Vagina (tissue), 2 donors: ENCODE measurements at regions not wholly inside any gene's neighbourhood (a gene's known extent, or its start where the extent isn't known, plus 50 kb on each side); places are given as distances from the start of the nearest gene placed in this dataset.
A peak's percentile ranks its signal among the peaks of the same experiment; 100 is the strongest.
"Not testable (repeated sequence)": the region's sequence is repeated elsewhere in the genome, so short reads cannot be mapped to it uniquely, and the experiment has no call there.

ENCODE experiments used
- DNase-seq, 2 donors: peaks; one replicate each; pipeline ENCODE4 v3.0.0-alpha.2; 2017; ENCODE audit errors: extremely low spot score in 2 of 2
- H3K27ac ChIP-seq: fragments of 200-600 bp; sonication (generic); one replicate; pipeline ENCODE4 v1.5.1; 2019
- H3K27me3 ChIP-seq: fragments of 200-600 bp; sonication (generic); one replicate; pipeline ENCODE4 v1.5.1; 2019
- H3K36me3 ChIP-seq, 2 donors: fragments of 200-600 bp; sonication (generic); one replicate each; pipeline ENCODE4 v1.5.1; 2017 to 2019
- H3K4me1 ChIP-seq: fragments of 200-600 bp; sonication (generic); one replicate; pipeline ENCODE4 v1.5.1; 2019
- H3K4me3 ChIP-seq, 2 donors: fragments of 200-600 bp; sonication (generic); 1 replicate in 1 of 2; 2 replicates in 1 of 2; pipeline ENCODE4 v1.5.1; 2016 to 2019
- H3K9me3 ChIP-seq: fragments of 200-600 bp; sonication (generic); one replicate; pipeline ENCODE4 v1.5.1; 2019
- POLR2A ChIP-seq, 2 donors: fragments of 450-650 bp; IDR thresholded peaks; one replicate each; pipeline ENCODE4 v1.6.1; 2017; ENCODE audit warnings: antibody characterized with exemption in 2 of 2, mild to moderate bottlenecking in 2 of 2, moderate library complexity in 2 of 2
- POLR2AphosphoS5 ChIP-seq, 2 donors: sonication (generic); formaldehyde crosslinking; IDR thresholded peaks; one replicate each; pipeline ENCODE4 v1.9.0; 2017; ENCODE audit warnings: antibody characterized with exemption in 2 of 2, mild to moderate bottlenecking in 2 of 2, low read depth in 1 of 2; ENCODE audit not compliant: insufficient read depth in 1 of 2
- intact Hi-C: fragments of 100-400 bp; cut with DNase I; formaldehyde crosslinking; loops from one replicate; pipeline ENCODE4 v1.15.1; 2023
- TF ChIP-seq, protein P1 (sequence below), 3 experiments: fragments of 450-650 bp in 2 of 3; fragments of 200-600 bp in 1 of 3; sonication (generic) in 1 of 3; IDR thresholded peaks; one replicate each; pipeline ENCODE4 v1.5.1; 2017 to 2019; ENCODE audit warnings: antibody characterized with exemption in 3 of 3, mild to moderate bottlenecking in 2 of 3, moderate library complexity in 2 of 3

DNA sequence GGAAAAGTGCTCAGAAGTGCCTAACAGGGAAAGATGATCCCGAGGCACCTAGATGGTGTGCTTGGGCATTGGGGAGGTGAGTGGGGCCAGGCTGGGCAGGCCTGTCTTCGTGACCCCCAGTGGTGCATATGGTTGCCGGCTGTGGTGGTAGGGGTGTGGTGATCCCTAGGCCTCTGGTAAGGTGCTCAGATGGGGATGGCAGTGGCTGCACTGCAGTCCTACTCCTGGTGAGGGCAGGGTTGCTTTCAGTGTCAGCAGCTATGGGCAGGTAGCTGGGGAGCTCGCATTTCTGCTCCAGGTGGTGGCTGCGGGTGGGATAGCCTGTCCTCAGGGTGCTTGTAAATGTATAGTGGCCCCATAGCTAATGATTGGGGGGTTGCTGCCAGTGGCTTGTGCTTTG, 154.0 kb downstream of the RAMP3 start:
- H3K4me3 ChIP-seq, result no peak overlapping the region
- no peaks in the 10 kb centered on the region for H3K27me3 ChIP-seq
- intact Hi-C loops, result loop anchor here (10.0 kb wide), 1 partner anchor 1073 kb away; no protein-coding TSS in a partner anchor
- H3K36me3 ChIP-seq, result no peaks in the 10 kb centered on the region
- H3K9me3 ChIP-seq, result peaks cover 2% of the 10 kb centered on the region
- H3K27ac ChIP-seq, result no peak overlapping the region
- no peaks in the 10 kb centered on the region for H3K4me1 ChIP-seq
- no peak for DNase-seq
- TF ChIP-seq POLR2AphosphoS5 (IDR thresholded peaks at IDR 0.05; ENCODE audit: insufficient read depth in 1 of 2, low read depth in 1 of 2), result no peak
- TF ChIP-seq, protein P1, sequence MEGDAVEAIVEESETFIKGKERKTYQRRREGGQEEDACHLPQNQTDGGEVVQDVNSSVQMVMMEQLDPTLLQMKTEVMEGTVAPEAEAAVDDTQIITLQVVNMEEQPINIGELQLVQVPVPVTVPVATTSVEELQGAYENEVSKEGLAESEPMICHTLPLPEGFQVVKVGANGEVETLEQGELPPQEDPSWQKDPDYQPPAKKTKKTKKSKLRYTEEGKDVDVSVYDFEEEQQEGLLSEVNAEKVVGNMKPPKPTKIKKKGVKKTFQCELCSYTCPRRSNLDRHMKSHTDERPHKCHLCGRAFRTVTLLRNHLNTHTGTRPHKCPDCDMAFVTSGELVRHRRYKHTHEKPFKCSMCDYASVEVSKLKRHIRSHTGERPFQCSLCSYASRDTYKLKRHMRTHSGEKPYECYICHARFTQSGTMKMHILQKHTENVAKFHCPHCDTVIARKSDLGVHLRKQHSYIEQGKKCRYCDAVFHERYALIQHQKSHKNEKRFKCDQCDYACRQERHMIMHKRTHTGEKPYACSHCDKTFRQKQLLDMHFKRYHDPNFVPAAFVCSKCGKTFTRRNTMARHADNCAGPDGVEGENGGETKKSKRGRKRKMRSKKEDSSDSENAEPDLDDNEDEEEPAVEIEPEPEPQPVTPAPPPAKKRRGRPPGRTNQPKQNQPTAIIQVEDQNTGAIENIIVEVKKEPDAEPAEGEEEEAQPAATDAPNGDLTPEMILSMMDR (IDR thresholded peaks at IDR 0.05), result no peak
- TF ChIP-seq POLR2A (IDR thresholded peaks at IDR 0.05), result no peak

DNA sequence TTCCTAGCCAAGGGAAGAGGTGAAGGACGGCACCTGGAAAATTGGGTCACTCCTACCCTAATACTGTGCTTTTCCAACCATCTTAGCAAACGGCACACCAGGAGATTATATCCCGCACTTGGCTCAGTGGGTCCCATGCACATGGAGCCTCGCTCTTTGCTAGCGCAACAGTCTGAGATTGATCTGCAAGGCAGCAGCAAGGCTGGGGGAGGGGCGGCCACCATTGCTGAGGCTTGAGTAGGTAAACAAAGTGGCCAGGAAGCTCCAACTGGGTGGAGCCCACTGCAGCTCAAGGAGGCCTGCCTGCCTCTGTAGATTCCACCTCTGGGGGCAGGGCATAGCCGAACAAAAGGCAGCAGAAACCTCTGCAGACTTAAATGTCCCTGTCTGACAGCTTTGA, 157.9 kb downstream of the RAMP3 start:
- H3K9me3 ChIP-seq, H3K27ac ChIP-seq, H3K4me1 ChIP-seq, H3K27me3 ChIP-seq, H3K4me3 ChIP-seq, H3K36me3 ChIP-seq: not testable (repeated sequence)
- DNase-seq, result peak in 1 of 2 donors; percentile 56
- intact Hi-C loops, result loop anchor here (10.0 kb wide), 1 partner anchor 1069 kb away; no protein-coding TSS in a partner anchor

DNA sequence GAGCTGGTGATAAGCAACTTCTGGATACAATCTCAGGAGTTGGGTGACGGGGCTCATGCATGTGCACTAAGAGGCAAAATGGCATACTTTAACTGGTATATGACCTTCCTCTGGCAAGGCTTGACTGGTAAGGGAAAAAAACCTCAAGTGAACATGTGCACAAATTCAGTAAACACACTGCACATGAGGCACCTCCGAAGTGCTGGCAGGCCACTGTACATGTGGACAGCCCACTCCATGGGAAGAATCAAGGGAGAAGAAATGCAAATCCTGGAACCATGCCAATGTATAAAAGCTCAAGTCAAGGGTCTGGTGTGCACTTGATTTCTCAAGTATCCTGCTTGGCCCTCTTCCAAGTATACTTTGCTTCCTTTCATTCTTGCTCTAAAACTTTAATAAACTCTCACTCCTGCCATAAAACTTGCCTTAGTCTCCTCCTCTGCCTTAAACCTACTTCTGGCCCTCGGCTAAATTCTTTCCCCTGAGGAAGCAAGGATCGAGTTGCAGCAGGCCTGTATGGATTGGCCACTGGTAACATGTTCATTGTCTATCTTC, 167.2 kb downstream of the RAMP3 start:
- H3K27me3 ChIP-seq, result no peaks in the 10 kb centered on the region
- TF ChIP-seq POLR2AphosphoS5 (IDR thresholded peaks at IDR 0.05; ENCODE audit: insufficient read depth in 1 of 2, low read depth in 1 of 2), result no peak
- TF ChIP-seq, protein P1 (IDR thresholded peaks at IDR 0.05), result no peak
- no peak for TF ChIP-seq POLR2A (IDR thresholded peaks at IDR 0.05)
- no peak overlapping the region for H3K27ac ChIP-seq
- no peak overlapping the region for H3K4me3 ChIP-seq
- no peaks in the 10 kb centered on the region for H3K9me3 ChIP-seq
- DNase-seq, result no peak
- intact Hi-C loops, result no loop called here
- no peaks in the 10 kb centered on the region for H3K4me1 ChIP-seq
- H3K36me3 ChIP-seq, result no peaks in the 10 kb centered on the region

DNA sequence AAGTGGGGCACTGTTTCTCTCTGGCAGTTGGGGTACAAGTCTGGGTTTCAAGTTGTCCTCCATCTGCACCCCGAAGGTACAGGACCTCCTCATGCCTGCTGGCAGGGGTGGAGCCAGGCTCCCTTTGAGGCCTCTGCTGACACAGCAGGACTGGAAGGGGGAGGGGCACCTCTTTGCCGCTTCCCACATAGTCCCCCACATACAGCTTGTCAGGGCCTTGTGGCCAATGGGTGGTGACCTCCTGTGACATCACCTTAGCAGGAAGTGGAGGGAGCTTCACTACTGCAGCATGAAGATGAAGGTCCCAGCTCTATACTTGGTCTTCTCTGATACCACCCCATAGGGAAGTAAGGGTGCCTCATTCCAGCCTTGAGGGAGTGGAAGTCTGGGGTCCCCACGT, 167.8 kb downstream of the RAMP3 start:
- Histone ChIP-seq H3K36me3 (no peaks in the 10 kb centered on the region), H3K9me3 (no peaks in the 10 kb centered on the region), H3K4me1 (no peaks in the 10 kb centered on the region), H3K4me3 (no peak overlapping the region), H3K27ac (no peak overlapping the region), H3K27me3 (no peaks in the 10 kb centered on the region)
- intact Hi-C loops, result no loop called here
- no peak for DNase-seq
- TF ChIP-seq POLR2A (IDR thresholded peaks at IDR 0.05), result no peak
- no peak for TF ChIP-seq POLR2AphosphoS5 (IDR thresholded peaks at IDR 0.05; ENCODE audit: insufficient read depth in 1 of 2, low read depth in 1 of 2)
- TF ChIP-seq, protein P1 (IDR thresholded peaks at IDR 0.05), result no peak

DNA sequence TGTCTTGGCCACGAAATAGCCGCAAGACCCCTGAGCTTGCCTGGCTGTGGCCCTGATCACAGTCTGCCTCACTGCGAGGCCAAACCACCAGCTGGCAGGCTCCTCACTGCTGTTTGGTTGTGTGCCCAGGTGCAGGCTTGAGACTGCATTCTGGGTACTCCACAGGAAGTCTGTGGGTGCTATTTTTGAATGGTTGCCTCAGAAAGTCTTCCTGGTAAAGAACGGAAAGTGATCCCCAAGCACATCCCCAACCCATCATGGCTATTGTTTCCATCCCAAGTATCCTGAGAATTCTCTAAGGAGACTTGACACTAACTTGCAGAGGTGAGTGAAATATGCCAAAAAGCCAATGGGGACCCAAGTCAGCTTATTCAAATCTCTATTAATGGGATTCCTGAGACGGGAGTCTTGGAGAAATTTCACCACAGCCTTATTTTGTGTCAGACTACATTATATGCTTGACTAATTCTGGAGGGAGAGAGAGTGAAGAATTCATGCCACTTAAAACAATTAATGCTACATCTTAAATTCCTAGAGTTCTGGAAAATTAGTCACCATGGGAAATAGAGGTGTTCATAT, 170.9 kb downstream of the RAMP3 start:
- intact Hi-C loops, result no loop called here
- Histone ChIP-seq H3K9me3 (no peaks in the 10 kb centered on the region), H3K4me3 (no peak overlapping the region), H3K4me1 (no peaks in the 10 kb centered on the region), H3K27ac (no peak overlapping the region), H3K36me3 (no peaks in the 10 kb centered on the region), H3K27me3 (no peaks in the 10 kb centered on the region)
- no peak for DNase-seq
- TF ChIP-seq POLR2A (IDR thresholded peaks at IDR 0.05), result no peak

DNA sequence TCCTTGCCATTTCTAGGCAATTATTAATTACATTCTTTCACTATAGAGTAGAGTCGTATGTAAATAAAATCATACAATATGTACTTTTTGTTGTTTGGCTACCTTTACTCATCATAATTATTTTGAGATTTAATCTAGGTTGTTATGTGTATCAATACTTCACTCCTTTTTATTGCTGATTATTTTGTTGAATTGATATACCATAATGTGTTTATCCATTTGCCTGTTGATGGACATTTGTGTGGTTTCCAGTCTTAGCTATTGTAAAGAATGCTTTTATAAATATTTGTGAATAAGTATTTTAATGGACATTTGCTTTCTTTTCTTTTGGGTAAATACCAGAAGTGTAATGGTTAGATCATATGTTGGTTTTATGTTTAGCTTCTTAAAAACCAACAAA, 174.0 kb downstream of the RAMP3 start:
- H3K27me3 ChIP-seq, result no peaks in the 10 kb centered on the region
- no peaks in the 10 kb centered on the region for H3K36me3 ChIP-seq
- H3K27ac ChIP-seq, result no peak overlapping the region
- intact Hi-C loops, result no loop called here
- no peaks in the 10 kb centered on the region for H3K9me3 ChIP-seq
- no peak for TF ChIP-seq POLR2AphosphoS5 (IDR thresholded peaks at IDR 0.05; ENCODE audit: insufficient read depth in 1 of 2, low read depth in 1 of 2)
- TF ChIP-seq POLR2A (IDR thresholded peaks at IDR 0.05), result no peak
- TF ChIP-seq, protein P1 (IDR thresholded peaks at IDR 0.05), result no peak
- no peak overlapping the region for H3K4me3 ChIP-seq
- H3K4me1 ChIP-seq, result no peaks in the 10 kb centered on the region
- no peak for DNase-seq

DNA sequence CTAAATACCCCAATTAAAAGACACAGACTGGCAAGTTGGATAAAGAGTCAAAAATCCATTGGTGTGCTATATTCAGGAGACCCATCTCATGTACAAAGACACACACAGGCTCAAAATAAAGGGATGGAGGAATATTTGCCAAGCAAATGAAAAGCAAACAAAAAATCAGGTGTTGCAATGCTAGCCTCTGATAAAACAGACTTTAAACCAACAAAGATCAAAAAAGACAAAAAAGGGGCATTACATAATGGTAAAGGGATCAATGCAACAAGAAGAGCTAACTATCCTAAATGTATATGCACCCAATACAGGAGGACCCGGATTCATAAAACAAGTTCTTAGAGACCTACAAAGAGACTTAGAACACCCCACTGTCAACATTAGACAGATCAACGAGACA, 177.4 kb downstream of the RAMP3 start:
- H3K4me1 ChIP-seq, DNase-seq, H3K27me3 ChIP-seq, intact Hi-C loops, H3K27ac ChIP-seq, H3K36me3 ChIP-seq, H3K4me3 ChIP-seq, H3K9me3 ChIP-seq: not testable (repeated sequence)
